GM19452 (cell line): ENCODE measurements at regions not wholly inside any gene's neighbourhood (a gene's known extent, or its start where the extent isn't known, plus 50 kb on each side); places are given as distances from the start of the nearest gene placed in this dataset.

ENCODE experiments used
- ATAC-seq: cut with Tn5 transposase; IDR thresholded peaks from one replicate; pipeline ENCODE4 v1.9.1; 2021; ENCODE audit not compliant: unreplicated experiment

GRCh38 chr1:55751776-55752175, 536.6 kb upstream of the USP24 start:
- no peak for ATAC-seq

GRCh38 chr1:55750628-55750995, 535.4 kb upstream of the USP24 start:
- no peak for ATAC-seq

GRCh38 chr1:55749975-55750627, 534.9 kb upstream of the USP24 start:
- no peak for ATAC-seq

- ATAC-seq, result no peak
Observed at GRCh38 chr1:55747408-55747841, 532.3 kb upstream of the USP24 start.

- ATAC-seq, result no peak
Observed at GRCh38 chr1:55746710-55747109, 531.5 kb upstream of the USP24 start.

GRCh38 chr1:55741516-55741915, 526.4 kb upstream of the USP24 start:
- ATAC-seq, result no peak

- no peak for ATAC-seq
Observed at GRCh38 chr1:55735106-55735505, 519.9 kb upstream of the USP24 start.

- no peak for ATAC-seq
Observed at GRCh38 chr1:55726994-55727393, 511.8 kb upstream of the USP24 start.

- no peak for ATAC-seq
Observed at GRCh38 chr1:55725378-55725777, 510.2 kb upstream of the USP24 start.

- ATAC-seq, result no peak
Observed at GRCh38 chr1:55724551-55725325, 509.6 kb upstream of the USP24 start.

- ATAC-seq, result no peak
Observed at GRCh38 chr1:55723001-55723400, 507.8 kb upstream of the USP24 start.

GRCh38 chr1:55720261-55720660, 505.1 kb upstream of the USP24 start:
- no peak for ATAC-seq

GRCh38 chr1:55718758-55719671, 503.9 kb upstream of the USP24 start:
- ATAC-seq, result no peak

- ATAC-seq, result no peak
Observed at GRCh38 chr1:55717111-55717510, 501.9 kb upstream of the USP24 start.

- no peak for ATAC-seq
Observed at GRCh38 chr1:55716610-55717009, 501.4 kb upstream of the USP24 start.

GRCh38 chr1:55716151-55716550, 501.0 kb upstream of the USP24 start:
- ATAC-seq, result no peak

- ATAC-seq, result no peak
Observed at GRCh38 chr1:55714230-55714629, 499.1 kb upstream of the USP24 start.

GRCh38 chr1:55713516-55713915, 498.4 kb upstream of the USP24 start:
- ATAC-seq, result no peak

GRCh38 chr1:55712148-55712547, 497.0 kb upstream of the USP24 start:
- ATAC-seq, result no peak

- ATAC-seq, result no peak
Observed at GRCh38 chr1:55708781-55709180, 493.6 kb upstream of the USP24 start.

- ATAC-seq, result no peak
Observed at GRCh38 chr1:55707846-55708245, 492.7 kb upstream of the USP24 start.

- ATAC-seq, result no peak
Observed at GRCh38 chr1:55707196-55707595, 492.0 kb upstream of the USP24 start.
